NCI-H748 treated with DMSO at 0.1 percent for 48 hours (cell line): ENCODE measurements at regions not wholly inside any gene's neighbourhood (a gene's known extent, or its start where the extent isn't known, plus 50 kb on each side); places are given as distances from the start of the nearest gene placed in this dataset.

Experiments
- DNase-seq: peaks from one replicate; lab custom pipeline; 2025; lab: John Stamatoyannopoulos, UW

GRCh38 chr2:212708355-212708754 is 169.8 kb upstream of the ERBB4 start:
- DNase-seq, result no peak

DNA sequence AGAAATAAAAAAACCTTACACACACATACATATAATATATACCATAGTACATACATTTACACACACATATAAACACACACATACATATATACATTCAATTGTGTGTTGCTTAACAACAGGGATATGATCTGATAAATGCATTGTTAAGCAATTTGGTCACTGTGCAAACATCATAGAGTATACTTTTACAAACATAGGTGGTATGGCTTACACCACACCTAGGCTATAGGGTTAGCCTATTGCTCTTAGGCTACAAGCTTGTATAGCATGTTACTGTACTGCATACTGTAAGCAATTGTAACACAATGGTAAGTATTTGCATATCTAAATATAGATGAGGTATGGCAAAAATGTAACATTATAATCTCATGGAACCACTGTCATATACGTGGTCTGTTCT is 156.8 kb upstream of the ERBB4 start:
- no peak for DNase-seq

GRCh38 chr2:212694398-212694797 is 155.8 kb upstream of the ERBB4 start:
- no peak for DNase-seq

DNA sequence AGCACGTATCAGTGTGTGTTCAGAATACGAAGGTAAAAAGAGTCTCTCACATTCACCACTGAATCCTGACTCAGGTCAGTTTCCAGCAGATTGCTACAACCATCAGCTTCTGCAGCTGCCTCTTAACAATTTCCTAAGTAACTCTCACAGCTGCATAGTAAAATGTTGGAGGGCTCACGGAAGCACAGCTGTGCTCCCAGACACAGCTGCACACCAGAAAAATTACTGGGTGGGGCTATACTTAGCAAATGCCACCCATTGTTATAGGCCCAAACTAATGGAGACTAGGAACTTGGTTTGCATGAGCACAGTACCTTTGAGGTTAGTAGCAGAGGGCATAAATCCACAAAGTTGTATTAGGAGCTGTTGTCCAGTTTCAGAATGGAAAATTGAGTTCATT is 153.9 kb upstream of the ERBB4 start:
- DNase-seq, result no peak

DNA sequence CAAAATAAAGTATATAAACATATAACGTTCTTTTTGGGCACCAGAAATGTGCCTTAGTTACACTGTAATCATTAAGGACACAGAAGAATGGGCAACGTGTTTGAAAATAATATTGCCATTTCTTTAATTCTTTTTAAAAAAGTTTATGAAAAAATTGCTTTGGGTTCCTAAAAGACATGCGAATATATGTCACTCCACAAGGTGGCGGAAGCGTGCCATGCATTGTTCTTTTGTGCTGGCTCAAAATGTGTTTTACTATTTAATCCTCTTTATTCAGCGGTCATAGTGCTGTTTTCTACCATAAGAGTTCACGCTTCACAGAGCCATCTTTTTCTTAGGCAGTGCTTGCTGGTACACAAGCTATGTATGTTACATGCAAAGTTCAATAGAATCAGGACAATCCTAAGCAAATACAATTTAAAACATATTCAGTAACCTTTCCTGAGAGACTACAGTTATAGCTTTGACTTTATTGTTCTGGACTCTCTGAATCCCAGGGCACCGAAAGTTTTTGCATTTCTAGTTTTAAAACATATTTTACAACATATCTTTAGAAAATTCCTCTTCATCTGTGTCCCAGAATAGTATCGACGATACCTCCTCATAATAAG is 147.8 kb upstream of the ERBB4 start:
- DNase-seq, result peak; percentile 48

DNA sequence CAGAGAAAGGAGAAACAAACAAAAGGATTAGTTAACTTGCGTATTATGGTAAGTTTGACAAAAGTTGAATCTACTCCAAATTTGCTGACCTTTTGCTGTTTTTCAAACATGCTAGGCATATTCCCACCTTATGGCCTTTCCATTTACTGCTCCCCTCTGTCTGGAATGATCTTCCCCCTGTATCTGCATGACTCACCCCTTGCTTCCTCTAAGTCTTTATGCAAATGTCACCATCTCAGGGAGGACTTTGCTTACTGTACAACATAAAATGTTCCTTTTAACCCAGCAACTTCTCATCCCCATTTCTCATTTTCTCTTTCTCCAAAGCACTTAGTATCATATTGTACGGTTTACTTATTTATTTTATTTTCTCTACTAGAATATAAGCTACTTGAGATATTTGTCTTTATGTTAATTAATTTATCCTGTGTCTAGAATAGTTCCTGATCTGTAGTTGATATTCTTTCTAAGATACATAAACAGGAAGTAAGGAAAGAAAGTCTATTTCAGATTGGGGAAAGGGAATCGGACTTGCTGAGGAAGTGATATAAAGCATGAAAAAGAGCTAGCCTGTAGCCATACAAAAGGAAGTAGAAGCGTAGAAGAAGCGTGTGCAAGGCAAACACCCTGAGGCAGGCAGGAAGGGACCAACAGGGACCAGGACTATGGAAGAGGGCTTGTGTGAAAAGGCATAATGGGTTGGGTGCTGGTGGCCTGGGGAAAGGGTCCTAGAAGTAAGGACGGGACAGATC is 144.9 kb upstream of the ERBB4 start:
- DNase-seq, result no peak

GRCh38 chr2:212682937-212683336 is 144.3 kb upstream of the ERBB4 start:
- no peak for DNase-seq

- DNase-seq, result no peak
Measured at GRCh38 chr2:212677466-212677865, 138.9 kb upstream of the ERBB4 start.

- DNase-seq, result no peak
Measured at GRCh38 chr2:212672186-212672585, 133.6 kb upstream of the ERBB4 start.

DNA sequence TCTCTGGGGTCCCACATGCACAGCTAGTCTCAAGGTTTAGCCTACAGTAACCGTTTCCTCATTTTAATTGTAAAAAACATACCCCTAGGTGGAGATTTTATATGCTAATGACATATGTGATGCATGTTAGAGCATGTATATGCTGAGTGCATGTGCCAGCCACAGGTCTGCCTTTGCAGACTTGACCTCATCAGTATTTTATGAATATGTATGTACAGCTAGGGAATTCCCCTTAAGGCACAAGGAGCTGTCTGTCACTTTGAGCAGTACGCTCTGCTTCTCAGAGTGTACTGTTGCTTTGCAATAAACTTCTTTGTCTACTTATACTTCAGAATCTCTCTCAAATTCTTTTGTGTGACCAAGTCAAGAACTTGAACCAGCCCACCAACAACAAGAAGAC is 131.2 kb upstream of the ERBB4 start:
- no peak for DNase-seq

- no peak for DNase-seq
Measured at GRCh38 chr2:212667751-212668316, 129.2 kb upstream of the ERBB4 start.

GRCh38 chr2:212665948-212666347 is 127.3 kb upstream of the ERBB4 start:
- DNase-seq, result no peak

GRCh38 chr2:212659441-212659840 is 120.8 kb upstream of the ERBB4 start:
- no peak for DNase-seq

- no peak for DNase-seq
Measured at GRCh38 chr2:212649646-212650045, 111.0 kb upstream of the ERBB4 start.

DNA sequence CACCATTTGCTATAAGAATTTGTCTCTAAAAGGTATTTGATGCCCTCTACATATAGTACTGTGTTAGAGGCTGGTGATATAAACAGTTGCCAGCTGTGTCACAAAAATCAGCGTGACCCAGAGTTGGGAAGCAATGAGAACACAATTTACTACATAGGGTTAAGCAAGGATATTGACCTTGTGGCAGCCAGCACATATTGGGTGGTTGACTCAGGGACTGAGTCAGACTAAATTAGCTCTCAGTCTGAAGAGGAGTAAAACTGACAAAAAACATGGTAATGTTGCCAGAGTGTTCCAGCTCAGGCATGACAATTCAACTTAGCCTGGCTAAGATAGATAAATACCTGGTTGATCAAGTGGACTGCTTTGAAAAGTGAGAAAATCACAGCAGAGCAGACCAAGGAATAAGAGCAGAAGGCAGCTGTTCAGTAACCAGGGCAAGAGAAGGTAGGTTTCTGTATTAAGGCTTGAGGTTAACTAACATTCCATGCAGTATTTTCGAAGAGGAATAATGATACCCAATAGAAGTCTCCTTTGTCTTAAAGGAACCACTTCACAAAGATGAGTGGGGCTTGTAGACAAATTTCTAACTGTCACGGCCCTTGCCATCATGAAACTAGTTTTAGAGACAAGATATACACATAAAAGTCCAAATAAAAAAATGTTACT is 108.2 kb upstream of the ERBB4 start:
- no peak for DNase-seq

- DNase-seq, result no peak
Measured at GRCh38 chr2:212644195-212644837, 105.7 kb upstream of the ERBB4 start.

DNA sequence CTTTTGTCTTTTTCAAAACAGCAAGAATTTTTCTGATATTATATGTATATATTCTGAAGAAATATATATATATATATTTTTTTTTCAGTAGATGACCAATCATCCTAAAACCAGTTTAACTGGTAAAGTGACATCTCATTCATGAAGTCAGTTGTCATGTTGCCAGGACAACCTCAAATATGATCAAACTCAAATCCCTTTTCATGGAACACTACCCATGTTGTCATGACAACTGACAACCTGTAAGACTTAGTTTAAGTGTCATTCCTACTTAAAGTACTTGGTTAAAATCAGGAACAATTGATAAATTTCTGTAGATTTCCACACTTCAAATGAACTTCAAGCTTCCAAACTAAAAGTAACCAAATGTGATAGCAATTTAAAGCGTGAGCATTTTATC is 101.8 kb upstream of the ERBB4 start:
- DNase-seq, result no peak

GRCh38 chr2:212638694-212639093 is 100.1 kb upstream of the ERBB4 start:
- no peak for DNase-seq

DNA sequence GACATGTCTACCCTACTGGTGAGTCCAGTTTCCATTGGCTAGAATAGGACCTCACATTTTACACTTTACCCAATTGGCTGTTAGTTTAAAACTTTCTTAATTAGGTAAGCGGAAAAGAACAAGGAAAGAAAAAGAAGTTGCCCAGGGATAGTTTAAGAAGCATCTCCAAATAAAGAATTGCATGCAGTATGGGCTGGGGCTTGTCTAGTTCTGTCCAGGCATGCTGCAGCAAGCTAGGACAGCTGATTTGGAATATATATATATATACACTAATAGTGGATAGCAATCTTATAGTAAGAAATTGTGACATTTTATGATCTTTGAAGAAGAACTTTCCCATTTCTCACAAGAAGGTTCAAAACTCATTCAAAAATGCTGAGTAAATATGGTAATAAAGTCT is 90.0 kb upstream of the ERBB4 start:
- no peak for DNase-seq

DNA sequence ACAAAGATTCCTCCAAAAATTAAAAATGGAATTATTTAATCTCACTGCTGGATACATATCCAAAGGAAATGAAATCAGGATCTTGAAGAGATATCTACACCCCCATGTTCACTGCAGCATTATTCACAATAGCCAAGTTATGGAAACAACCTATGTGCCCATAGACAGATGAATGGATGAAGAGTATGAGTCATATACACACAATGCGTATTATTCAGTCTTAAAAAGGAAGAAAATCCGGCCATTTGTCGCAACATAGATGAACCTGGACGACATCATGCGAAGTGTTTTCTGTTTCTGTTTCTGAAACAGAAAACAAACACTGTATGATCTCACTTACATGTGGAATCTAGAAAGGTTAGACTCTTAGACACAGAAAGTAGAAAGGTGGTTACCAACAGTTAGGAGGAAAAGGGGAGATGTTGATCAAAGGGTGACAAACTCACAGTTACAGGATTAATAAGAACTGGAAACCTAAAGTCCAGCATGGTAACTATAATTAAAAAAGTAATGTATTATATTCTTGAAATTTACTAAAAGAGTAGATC is 87.8 kb upstream of the ERBB4 start:
- DNase-seq, result no peak

DNA sequence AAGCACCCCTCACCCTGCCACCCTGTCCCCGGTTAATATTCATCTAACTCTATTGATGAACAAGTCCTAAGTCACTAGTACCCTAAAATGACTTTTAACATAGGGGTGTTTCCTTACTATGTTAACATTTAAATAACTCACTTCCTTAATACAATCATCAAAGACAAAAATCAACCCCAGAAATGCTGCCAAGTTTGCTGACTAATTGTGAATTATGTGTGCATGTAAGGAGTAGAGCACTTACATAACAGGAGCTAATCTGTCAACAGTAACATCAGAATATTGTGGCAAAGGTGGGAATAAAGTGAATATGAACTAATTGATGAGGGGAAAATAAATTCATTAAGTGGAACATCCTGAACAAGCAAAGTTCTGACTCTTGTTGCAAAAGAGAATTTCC is 81.4 kb upstream of the ERBB4 start:
- no peak for DNase-seq

DNA sequence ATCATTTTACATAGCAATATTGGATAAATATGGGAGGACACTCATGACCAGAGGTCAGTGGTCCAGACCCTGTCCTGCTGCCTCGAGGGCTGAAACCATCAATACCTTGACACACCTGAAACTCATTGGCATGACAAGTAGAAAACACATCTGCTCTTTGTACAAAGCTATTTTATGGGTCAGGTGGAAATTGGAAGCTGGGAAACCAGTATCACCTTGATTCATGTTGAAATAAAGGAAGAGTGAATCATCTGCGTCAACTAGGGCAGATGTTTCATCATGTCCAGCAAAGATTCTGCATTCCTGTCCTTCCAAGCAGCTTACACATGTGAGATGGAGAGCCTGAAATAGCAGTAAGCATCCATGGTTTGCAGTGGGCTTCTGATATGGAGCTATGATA is 80.0 kb upstream of the ERBB4 start:
- no peak for DNase-seq
